NCI-H510A (cell line): ENCODE measurements at regions not wholly inside any gene's neighbourhood (a gene's known extent, or its start where the extent isn't known, plus 50 kb on each side); places are given as distances from the start of the nearest gene placed in this dataset.

Source experiments
- DNase-seq: peaks from one replicate; lab custom pipeline; 2025; lab: John Stamatoyannopoulos, UW

GRCh38 chr3:76900596-76900995, 139.3 kb upstream of the ROBO2 start:
- DNase-seq = no peak

DNA sequence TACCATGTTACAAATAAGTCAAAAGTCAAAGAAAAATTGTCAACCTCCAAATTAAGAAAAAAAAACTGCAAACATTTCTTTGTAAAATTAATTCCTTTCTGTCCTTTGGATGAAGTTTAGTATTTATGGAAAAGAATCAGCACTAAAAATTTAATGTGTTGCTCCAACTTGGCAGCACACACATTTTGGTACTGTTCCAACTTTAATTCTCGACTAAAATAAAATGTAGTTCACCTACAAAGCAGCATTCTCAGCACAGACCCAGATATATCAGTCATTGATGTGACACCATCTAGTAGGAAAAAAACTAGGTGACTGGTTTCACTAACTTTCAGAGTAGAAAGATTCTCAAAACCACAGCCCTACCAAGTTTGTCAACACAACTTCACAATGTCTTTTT, 131.7 kb upstream of the ROBO2 start:
- DNase-seq = no peak

DNA sequence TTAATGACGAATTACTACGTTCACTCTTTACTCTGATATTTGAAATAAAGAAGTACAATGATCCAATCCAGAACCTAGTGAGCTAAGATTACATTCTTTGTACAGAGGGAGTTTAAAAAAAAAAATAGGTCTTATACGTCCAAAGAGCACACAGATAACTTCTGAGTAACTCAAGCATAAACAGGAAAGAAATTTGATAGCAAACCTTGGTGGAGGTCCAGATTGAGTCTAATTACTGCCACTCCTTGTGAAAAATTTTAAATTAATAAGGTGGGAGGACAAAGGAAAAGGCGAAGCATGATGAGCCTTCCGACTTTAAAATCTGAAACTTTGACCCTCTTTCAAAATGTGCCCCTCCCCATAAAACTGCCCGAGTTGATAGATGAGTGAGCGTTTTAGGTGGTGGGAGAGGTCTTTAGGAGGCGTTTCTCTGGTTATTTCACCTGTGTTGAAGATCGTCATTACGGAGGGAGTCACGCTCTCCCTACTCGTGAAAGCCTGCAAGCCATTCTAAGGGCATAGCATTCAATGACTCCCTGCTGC, 127.0 kb upstream of the ROBO2 start:
- DNase-seq = no peak

DNA sequence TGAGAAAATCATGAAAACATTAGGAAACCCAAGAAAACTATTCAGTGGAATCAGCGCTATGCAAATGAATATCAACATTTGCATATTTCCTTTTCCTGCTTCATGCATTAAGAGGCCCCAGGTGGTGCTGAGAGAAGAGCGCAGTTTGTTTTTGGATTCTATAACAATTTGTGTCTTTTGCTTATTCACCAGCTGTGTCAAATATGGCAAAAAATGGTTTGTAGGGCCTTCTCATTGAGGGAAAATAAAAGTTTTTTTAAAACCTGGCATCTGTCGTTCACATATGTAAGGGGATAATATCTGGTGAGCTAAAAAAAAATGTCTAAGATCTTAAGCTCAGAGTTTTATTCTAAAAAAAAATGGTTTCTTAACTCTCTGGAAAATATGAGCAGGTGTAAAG, 122.5 kb upstream of the ROBO2 start:
- no peak for DNase-seq

- DNase-seq = no peak
These were observed 119.4 kb upstream of the ROBO2 start for GRCh38 chr3:76920511-76920910.

DNA sequence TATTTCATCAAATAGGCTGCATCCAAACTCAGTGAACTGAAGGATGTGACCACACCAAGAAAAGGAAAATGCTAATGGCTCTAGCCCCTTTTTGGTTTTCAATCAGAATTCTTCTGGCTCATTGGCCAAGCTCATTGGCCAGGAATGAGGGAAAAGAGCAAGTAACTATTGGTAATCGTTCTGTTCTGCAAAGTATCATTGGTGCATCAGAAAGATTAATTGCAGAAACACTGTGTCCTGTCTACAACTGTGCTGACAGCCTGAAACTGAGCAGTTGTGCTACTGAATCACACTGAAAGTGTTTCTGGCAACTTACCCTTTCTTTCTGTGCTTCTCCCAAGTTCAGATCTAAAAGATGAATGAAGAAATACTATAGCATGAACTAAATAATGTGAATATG, 116.4 kb upstream of the ROBO2 start:
- DNase-seq = no peak

DNA sequence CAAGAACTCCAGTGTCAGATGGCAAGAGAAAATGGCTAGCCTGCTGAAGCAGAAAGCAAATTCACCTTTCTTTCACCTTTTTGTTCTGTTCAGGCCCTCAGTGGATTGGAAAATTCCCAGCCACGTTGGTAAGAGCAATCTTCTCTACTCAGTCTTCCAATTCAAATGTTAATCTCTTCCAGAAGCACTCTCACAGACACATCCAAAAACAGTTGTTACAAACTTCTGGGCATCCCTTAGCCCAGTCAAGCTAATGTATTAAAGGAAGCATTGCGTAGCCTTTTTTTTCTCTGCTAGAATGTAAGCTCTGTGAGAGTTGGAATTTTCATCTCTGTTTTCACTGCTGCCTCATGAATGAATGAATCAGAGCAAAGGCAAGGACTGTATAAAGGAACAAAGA, 109.2 kb upstream of the ROBO2 start:
- DNase-seq = no peak

- DNase-seq = no peak
These were observed 106.7 kb upstream of the ROBO2 start for GRCh38 chr3:76933245-76933644.

DNA sequence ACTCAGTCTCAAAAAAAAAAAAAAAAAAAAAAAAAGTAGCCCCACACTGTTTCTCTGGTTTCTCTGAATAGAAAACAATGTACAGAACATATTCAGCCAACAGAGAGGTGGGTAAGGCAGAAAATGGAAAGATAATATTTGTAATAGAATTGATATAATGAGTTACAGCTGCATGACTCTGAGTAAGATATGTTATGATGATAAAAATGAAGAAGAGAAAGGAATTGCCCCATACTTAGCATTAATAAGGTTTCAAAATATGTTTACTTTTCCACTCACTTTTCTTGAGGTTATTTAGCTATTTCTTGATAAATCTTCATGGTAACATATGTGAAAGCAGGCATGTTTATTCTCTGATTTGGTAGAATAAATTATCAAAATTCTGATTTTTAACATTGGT, 100.9 kb upstream of the ROBO2 start:
- DNase-seq = no peak

DNA sequence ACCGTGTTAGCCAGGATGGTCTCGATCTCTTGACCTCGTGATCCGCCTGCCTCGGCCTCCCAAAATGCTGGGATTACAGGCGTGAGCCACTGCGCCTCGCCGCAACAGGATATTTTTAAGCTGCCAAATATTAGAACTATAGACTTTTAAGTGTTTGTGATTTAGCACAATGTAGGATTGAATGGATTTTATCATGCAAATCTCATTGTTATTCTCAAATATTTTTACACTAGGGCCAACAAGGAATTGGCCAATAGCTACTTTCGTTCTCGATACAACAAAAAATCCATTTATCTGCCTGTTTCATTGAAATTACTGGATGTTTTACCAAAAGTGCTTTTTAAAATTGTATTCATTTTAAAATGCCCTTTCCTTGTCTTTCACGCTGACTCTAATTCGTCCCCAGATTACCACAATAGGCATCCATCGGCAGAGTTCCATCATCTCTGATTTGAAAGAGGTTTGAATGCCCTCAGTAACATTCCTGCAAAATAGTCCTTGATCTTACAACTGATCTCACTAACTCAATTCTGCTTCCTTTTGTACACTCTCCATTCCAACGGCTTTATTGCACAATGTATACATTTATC, 99.6 kb upstream of the ROBO2 start:
- DNase-seq = no peak

DNA sequence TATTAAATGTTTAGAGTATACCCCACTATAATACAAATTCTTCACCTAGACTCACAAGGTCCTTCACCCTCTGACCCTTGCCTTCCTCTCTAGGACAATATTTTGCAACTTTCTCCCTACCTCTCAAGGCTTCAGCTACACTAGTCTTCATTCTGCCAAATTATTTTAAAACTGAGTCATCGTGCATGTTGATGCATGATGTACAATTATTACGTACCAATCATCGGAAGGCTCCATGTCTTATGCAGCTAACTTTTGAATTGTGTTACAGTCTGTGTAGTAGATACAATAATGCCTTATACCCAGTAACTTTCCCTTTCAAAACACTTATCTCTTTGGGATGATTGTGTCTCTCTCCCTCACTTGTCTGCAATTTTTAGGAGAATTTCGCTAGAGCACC, 98.5 kb upstream of the ROBO2 start:
- no peak for DNase-seq

GRCh38 chr3:76942101-76942500, 97.8 kb upstream of the ROBO2 start:
- no peak for DNase-seq

- DNase-seq = no peak
These were observed 96.8 kb upstream of the ROBO2 start for GRCh38 chr3:76943058-76943457.

GRCh38 chr3:76943671-76944070, 96.2 kb upstream of the ROBO2 start:
- DNase-seq = no peak

DNA sequence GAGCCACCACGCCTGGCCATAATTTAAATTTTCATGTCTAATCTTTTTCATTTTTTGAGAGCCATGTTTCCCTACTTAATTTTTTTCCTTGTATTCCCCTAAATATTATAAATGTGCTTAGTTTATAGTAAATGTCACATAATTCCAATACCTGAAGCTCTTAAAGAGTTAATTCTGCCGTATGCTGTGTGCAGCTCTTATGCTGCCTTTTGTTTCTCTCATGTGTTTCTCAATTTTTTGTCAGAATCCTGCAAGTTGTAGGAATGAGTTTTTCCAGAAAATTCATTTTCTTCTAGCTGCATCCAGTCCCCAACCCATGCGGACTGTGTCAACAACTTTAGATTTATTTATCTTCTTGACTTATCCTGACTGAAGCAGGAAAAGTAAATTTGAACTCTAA, 90.9 kb upstream of the ROBO2 start:
- DNase-seq = no peak

GRCh38 chr3:76949462-76949861, 90.4 kb upstream of the ROBO2 start:
- no peak for DNase-seq

- no peak for DNase-seq
These were observed 89.3 kb upstream of the ROBO2 start for GRCh38 chr3:76950590-76950989.

GRCh38 chr3:76954412-76954811, 85.5 kb upstream of the ROBO2 start:
- no peak for DNase-seq

- DNase-seq = no peak
These were observed 81.6 kb upstream of the ROBO2 start for GRCh38 chr3:76958274-76958673.

DNA sequence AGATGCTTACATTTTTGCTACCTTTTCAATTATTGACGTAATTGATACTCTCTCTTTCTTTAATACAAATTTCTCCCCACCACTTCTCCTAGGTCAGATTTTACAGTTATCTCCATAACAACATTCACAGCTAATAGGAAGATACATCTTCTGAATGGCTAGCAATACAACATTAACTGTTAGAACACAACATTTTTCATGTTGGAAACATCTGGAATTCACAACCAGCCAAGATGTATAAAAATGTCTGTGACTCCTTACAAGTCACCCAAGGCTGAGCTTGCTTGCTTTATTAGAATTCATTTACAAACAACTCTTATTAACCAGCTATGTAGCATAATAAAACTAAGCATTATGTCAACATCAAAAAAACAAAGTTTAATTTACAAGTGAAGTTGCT, 81.0 kb upstream of the ROBO2 start:
- no peak for DNase-seq

GRCh38 chr3:76961284-76961683, 78.6 kb upstream of the ROBO2 start:
- DNase-seq = no peak

DNA sequence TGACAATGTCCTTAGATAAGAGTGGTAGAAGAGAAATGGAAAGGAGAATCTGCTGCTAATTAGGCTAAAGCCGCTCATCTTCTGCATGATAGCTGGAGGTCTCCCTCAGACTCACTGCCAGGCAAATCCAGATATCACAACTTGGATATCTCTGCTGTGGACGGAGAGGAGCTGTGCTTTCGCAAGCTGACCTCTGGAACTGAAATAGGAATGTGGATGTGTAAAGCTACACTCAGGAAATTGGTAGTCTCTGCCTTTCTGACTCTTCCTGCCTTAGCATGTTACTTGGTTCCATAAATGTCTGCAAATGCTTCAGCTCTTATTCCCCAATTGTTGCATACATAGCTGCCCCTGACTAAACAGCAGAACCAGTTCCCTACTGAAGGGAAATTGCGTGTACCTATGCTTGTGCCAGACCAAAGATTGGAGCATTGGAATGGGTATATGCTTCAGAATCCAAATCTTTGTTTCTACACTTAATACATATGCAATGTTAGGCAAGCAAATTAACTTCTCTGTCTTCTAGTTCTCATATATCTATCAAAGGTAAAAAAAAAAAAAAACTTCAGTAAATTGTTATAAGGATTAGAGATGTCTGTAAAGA, 74.7 kb upstream of the ROBO2 start:
- no peak for DNase-seq

- DNase-seq = no peak
These were observed 70.4 kb upstream of the ROBO2 start for GRCh38 chr3:76969471-76969870.

DNA sequence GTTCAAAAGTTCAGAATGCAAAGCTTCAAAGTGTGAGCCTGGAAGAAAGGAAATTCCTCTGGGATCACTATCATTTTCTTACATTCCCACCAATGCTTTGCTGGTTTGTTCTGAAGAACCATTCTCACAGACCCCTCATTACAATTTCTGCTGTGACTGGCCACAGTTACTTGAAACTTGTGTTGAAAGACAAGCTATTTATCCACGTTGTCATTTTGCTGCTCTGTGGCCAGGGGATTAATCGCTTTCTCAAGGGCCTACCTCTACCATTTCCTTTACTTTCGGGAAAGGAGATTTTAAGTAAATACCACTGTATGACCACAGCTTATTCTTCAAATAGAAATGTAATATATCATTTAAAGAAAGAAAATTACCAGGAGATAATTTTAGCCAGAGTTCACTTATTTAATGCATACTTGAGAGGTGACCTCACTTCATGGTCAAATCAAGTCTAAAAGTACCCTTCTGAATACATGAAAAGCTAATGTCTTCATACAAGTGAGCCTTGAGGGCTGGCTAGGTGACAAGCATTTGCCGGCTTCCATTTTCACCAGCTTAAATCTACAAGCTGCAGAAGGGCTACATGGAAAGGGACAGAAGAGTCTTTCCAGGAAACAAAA, 69.8 kb upstream of the ROBO2 start:
- DNase-seq = no peak
